Breast epithelium (tissue), 4 donors: ENCODE measurements at regions not wholly inside any gene's neighbourhood (a gene's known extent, or its start where the extent isn't known, plus 50 kb on each side); places are given as distances from the start of the nearest gene placed in this dataset.

Source experiments
- DNase-seq, 2 donors: peaks; one replicate each; pipeline ENCODE4 v3.0.0-alpha.2; 2019; ENCODE audit warnings: low spot score in 2 of 2
- H3K27ac ChIP-seq, 2 donors: fragments of 200-600 bp; sonication (generic) in 1 of 2; one replicate each; pipeline ENCODE4 v1.5.1; 2016 to 2019; ENCODE audit warnings: mild to moderate bottlenecking in 1 of 2
- H3K27me3 ChIP-seq, 2 donors: fragments of 200-600 bp; sonication (generic) in 1 of 2; one replicate each; pipeline versions ENCODE4 v1.5.1 to v1.6.0; 2017 to 2019; ENCODE audit warnings: control low read depth in 1 of 2, mild to moderate bottlenecking in 1 of 2
- H3K36me3 ChIP-seq: fragments of 200-600 bp; one replicate; pipeline ENCODE4 v1.5.1; 2019
- H3K4me1 ChIP-seq, 2 donors: fragments of 200-600 bp; sonication (generic); one replicate each; pipeline ENCODE4 v1.5.1; 2016 to 2019; ENCODE audit warnings: control low read depth in 1 of 2
- H3K4me3 ChIP-seq, 3 donors: fragments of 200-600 bp; sonication (generic); 1 replicate in 2 of 3; 2 replicates in 1 of 3; pipeline ENCODE4 v1.5.1; 2016 to 2019; ENCODE audit warnings: mild to moderate bottlenecking in 3 of 3, moderate library complexity in 2 of 3
- H3K9me3 ChIP-seq, 2 donors: fragments of 200-600 bp; sonication (generic) in 1 of 2; one replicate each; pipeline ENCODE4 v1.5.1; 2016 to 2019; ENCODE audit warnings: control low read depth in 1 of 2
- POLR2A ChIP-seq: fragments of 450-650 bp; IDR thresholded peaks from one replicate; pipeline ENCODE4 v1.6.1; 2016; ENCODE audit warnings: antibody characterized with exemption, mild to moderate bottlenecking, moderate library complexity
- POLR2AphosphoS5 ChIP-seq, 3 donors: sonication (generic); formaldehyde crosslinking; IDR thresholded peaks; one replicate each; pipeline ENCODE4 v1.6.1; 2017; ENCODE audit warnings: antibody characterized with exemption in 3 of 3
- intact Hi-C: fragments of 100-400 bp; cut with DNase I; formaldehyde crosslinking; loops from one replicate; pipeline ENCODE4 v1.15.1; 2023; ENCODE audit warnings: low total_unique reads
- TF ChIP-seq, protein P1 (sequence below), 3 donors: fragments of 450-650 bp; IDR thresholded peaks; one replicate each; pipeline ENCODE4 v1.5.1; 2016 to 2017; ENCODE audit warnings: antibody characterized with exemption in 3 of 3, mild to moderate bottlenecking in 3 of 3, moderate library complexity in 3 of 3

- intact Hi-C loops = no loop called here
- no peak for DNase-seq
- Histone ChIP-seq H3K4me1 (no peaks in the 10 kb centered on the region), H3K4me3 (no peak overlapping the region), H3K27ac (no peak overlapping the region), H3K27me3 (no peaks in the 10 kb centered on the region), H3K9me3 (no peaks in the 10 kb centered on the region), H3K36me3 (no peaks in the 10 kb centered on the region)
- TF ChIP-seq POLR2AphosphoS5 (IDR thresholded peaks at IDR 0.05) (no peak), POLR2A (no peak)
- TF ChIP-seq, protein P1, sequence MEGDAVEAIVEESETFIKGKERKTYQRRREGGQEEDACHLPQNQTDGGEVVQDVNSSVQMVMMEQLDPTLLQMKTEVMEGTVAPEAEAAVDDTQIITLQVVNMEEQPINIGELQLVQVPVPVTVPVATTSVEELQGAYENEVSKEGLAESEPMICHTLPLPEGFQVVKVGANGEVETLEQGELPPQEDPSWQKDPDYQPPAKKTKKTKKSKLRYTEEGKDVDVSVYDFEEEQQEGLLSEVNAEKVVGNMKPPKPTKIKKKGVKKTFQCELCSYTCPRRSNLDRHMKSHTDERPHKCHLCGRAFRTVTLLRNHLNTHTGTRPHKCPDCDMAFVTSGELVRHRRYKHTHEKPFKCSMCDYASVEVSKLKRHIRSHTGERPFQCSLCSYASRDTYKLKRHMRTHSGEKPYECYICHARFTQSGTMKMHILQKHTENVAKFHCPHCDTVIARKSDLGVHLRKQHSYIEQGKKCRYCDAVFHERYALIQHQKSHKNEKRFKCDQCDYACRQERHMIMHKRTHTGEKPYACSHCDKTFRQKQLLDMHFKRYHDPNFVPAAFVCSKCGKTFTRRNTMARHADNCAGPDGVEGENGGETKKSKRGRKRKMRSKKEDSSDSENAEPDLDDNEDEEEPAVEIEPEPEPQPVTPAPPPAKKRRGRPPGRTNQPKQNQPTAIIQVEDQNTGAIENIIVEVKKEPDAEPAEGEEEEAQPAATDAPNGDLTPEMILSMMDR (IDR thresholded peaks at IDR 0.05) = no peak
Measured at GRCh38 chr3:28716939-28717338, 368.3 kb upstream of the AZI2 start.

DNA sequence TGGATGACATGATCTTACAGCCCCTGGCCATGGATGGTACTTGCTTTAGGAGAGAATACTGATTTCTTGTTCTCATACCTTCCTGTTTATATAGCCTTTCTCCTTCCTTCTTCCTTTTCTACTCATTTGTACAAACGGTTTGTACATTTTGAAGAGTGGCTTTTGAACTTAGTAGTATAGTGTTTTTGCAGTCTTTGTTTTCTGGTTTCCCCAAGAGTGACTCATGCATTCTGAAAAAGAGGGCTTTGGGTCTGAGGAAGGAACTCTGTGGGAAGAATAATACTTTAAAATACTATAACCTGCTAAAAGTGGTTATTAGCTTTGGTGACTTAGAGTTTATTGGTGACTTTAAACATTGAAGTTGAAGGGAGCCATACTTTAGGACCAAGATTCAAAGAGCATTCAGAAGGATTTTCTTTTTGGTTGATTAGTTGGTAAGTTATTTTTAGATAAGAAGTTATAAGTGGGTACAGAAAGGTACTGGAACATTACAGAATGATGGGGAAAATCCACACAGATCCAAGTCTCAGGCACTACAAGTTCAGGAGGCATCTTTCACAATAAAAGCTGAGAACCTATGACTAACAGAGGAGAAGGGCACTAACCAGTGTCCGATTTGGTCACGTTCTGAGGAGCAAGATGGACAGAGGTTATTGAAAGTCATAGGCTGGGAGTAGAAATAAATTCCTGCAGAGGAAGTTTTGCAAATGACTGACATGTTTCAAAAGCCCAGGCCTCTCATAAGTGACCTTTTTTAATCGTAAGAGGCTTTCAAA is 369.6 kb upstream of the AZI2 start:
- intact Hi-C loops = no loop called here
- DNase-seq = no peak
- Histone ChIP-seq H3K4me1 (no peaks in the 10 kb centered on the region), H3K4me3 (no peak overlapping the region), H3K36me3 (no peaks in the 10 kb centered on the region), H3K27ac (no peak overlapping the region), H3K9me3 (no peaks in the 10 kb centered on the region), H3K27me3 (no peaks in the 10 kb centered on the region)
- TF ChIP-seq, protein P1 (IDR thresholded peaks at IDR 0.05) = no peak
- TF ChIP-seq POLR2AphosphoS5 (IDR thresholded peaks at IDR 0.05) (no peak), POLR2A (no peak)

GRCh38 chr3:28726840-28727239 is 378.2 kb upstream of the AZI2 start:
- Histone ChIP-seq H3K4me1 (no peaks in the 10 kb centered on the region), H3K27me3 (no peaks in the 10 kb centered on the region), H3K9me3 (no peaks in the 10 kb centered on the region), H3K27ac (no peak overlapping the region), H3K4me3 (no peak overlapping the region), H3K36me3 (no peaks in the 10 kb centered on the region)
- TF ChIP-seq POLR2AphosphoS5 (IDR thresholded peaks at IDR 0.05) (no peak), POLR2A (no peak)
- TF ChIP-seq, protein P1 (IDR thresholded peaks at IDR 0.05) = no peak
- no peak for DNase-seq
- intact Hi-C loops = no loop called here

DNA sequence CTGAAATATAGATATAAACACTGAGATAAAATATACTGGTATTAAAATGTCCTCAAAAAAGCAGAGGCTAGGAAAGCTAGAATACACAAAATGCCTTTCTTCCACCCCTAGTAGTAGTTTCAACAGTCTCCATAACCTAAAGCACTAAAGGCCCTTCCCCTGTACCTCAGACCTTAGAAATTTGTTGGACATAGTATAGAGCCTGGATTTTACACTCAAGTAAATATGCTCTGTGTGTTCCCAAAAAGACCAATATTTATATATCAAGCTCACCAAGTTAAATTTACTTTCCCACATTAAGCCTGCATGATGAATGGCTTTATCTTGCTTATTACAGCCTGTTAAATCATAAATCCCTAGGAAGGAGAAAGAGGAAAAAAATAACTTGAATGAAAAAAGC is 378.7 kb upstream of the AZI2 start:
- DNase-seq = no peak
- TF ChIP-seq POLR2A (no peak), POLR2AphosphoS5 (IDR thresholded peaks at IDR 0.05) (no peak)
- TF ChIP-seq, protein P1 (IDR thresholded peaks at IDR 0.05) = no peak
- H3K27ac ChIP-seq = no peak overlapping the region
- no peak overlapping the region for H3K4me3 ChIP-seq
- no peaks in the 10 kb centered on the region for H3K27me3 ChIP-seq
- intact Hi-C loops = no loop called here
- no peaks in the 10 kb centered on the region for H3K4me1 ChIP-seq
- H3K9me3 ChIP-seq = no peaks in the 10 kb centered on the region
- no peaks in the 10 kb centered on the region for H3K36me3 ChIP-seq

DNA sequence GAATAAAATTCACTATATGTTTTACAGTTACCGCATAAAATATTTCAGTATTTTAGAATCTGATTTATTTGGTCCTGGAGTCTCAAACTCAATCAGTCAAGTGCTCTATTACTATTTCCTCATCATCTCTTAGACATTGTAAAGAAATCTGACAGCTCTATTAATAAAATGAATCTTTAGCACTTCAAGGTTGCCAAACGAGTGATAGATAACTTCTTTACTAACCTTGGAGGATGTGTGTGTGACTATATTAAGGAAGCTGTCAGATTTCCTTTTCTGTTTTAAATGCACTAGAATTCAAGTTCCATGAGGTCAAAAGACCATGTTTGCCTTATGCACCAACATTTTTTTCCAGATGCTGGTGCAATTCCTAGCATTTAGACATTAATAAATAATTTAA is 389.8 kb upstream of the AZI2 start:
- Histone ChIP-seq H3K4me1 (no peaks in the 10 kb centered on the region), H3K27ac (no peak overlapping the region), H3K4me3 (no peak overlapping the region), H3K27me3 (no peaks in the 10 kb centered on the region), H3K9me3 (peaks cover 6 to 9% of the 10 kb centered on the region in 2 donors), H3K36me3 (no peaks in the 10 kb centered on the region)
- no peak for DNase-seq
- intact Hi-C loops = no loop called here
- TF ChIP-seq POLR2A = no peak
- no peak for TF ChIP-seq POLR2AphosphoS5 (IDR thresholded peaks at IDR 0.05)
- TF ChIP-seq, protein P1 (IDR thresholded peaks at IDR 0.05) = no peak
